Activated CD4-positive, alpha-beta memory T cell treated with anti-CD3 and anti-CD28 coated beads, Interleukin-2, amount 10 ng/mL, durations not matched to agents 7 days and 5 days (primary cell): ENCODE measurements at regions not wholly inside any gene's neighbourhood (a gene's known extent, or its start where the extent isn't known, plus 50 kb on each side); places are given as distances from the start of the nearest gene placed in this dataset.
"Not testable (repeated sequence)": the region's sequence is repeated elsewhere in the genome, so short reads cannot be mapped to it uniquely, and the experiment has no call there.

Source experiments
- CTCF ChIA-PET: fragments of 350-600 bp; sonication (Branson Sonifier 250); formaldehyde crosslinking; loops from one replicate; lab custom pipeline; 2021; ENCODE audit warnings: antibody characterized with exemption, inconsistent platforms; lab: Charles Lee
- POLR2A ChIA-PET: fragments of 350-600 bp; sonication (Branson Sonifier 250); formaldehyde crosslinking; loops from one replicate; lab custom pipeline; 2021; ENCODE audit warnings: antibody characterized with exemption; lab: Charles Lee
- DNase-seq: peaks from one replicate; pipeline ENCODE4 v3.0.0-alpha.2; 2020
- H3K27ac Mint-ChIP-seq: one replicate; pipeline ENCODE4 v1.8.0; 2021; ENCODE audit warnings: mild to moderate bottlenecking, mixed read lengths
- H3K27me3 Mint-ChIP-seq: one replicate; pipeline ENCODE4 v1.8.0; 2021; ENCODE audit warnings: mixed read lengths
- H3K36me3 Mint-ChIP-seq: one replicate; pipeline ENCODE4 v1.8.0; 2021; ENCODE audit warnings: low read depth, mixed read lengths
- H3K4me1 Mint-ChIP-seq: one replicate; pipeline ENCODE4 v1.8.0; 2021; ENCODE audit warnings: mixed read lengths
- H3K4me3 Mint-ChIP-seq: one replicate; pipeline ENCODE4 v1.8.0; 2021; ENCODE audit warnings: mild to moderate bottlenecking, mixed read lengths
- H3K9me3 Mint-ChIP-seq: one replicate; pipeline ENCODE4 v1.8.0; 2021; ENCODE audit warnings: mixed read lengths

DNA sequence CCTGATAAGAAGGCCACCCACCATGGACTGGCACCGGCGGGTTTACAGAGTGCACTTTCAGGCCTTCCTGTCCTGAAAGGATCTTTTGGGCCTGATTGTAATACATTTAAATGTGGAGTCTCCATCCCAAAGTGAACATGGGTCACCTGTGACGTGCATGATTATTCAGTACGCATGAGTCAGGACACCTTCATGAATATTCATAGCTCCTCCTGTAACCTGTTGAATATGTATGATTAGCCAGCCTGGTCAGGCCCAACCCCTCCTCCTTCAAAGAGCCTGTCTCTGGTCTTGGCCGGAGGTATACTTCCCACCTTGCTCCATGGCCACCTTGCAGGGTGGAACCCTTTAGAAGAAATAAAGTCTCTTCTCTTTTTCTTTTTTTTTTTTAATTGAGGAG lies 75.9 kb upstream of the NUP50 start:
- POLR2A ChIA-PET, result no interaction called here
- H3K4me1 Mint-ChIP-seq, result peaks cover 5% of the 10 kb centered on the region
- CTCF ChIA-PET, result interaction anchor here (0.6 kb wide), 1 partner anchor 120 kb away, joined by 4 read pairs; no protein-coding TSS in a partner anchor

DNA sequence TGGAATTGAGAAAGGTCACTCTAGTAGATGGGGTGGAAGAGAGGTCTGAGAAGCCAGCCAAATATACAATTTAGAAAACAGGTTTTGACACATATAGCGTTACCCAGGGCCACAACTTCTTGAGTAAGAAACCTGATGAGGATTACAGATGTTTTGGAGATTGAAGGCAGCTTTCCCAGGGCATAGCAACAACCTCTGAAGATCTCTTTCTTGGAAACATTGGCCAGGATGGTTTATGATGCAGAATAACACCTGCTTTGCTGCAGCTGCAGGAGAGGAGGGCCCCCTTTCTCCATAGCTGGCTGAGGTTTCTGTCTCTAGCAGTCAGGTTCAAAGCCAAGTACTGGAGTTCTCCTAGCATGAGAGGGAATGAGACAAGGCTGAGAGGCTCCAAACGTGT lies 75.1 kb upstream of the NUP50 start:
- no peak overlapping the region for H3K27ac Mint-ChIP-seq
- no peaks in the 10 kb centered on the region for H3K36me3 Mint-ChIP-seq
- H3K9me3 Mint-ChIP-seq, result no peaks in the 10 kb centered on the region
- no peak for DNase-seq
- peaks cover 7% of the 10 kb centered on the region for H3K27me3 Mint-ChIP-seq
- no peak overlapping the region for H3K4me3 Mint-ChIP-seq
- H3K4me1 Mint-ChIP-seq, result peaks cover 3% of the 10 kb centered on the region
- ChIA-PET POLR2A (no interaction called here), CTCF (interaction anchor here (0.6 kb wide), 1 partner anchor 121 kb away, joined by 4 read pairs; no protein-coding TSS in a partner anchor)

More for the DNA sequence above, 75.9 kb upstream of the NUP50 start:
- Mint-ChIP-seq H3K36me3 (no peaks in the 10 kb centered on the region), H3K27ac (no peak overlapping the region), H3K4me3 (no peak overlapping the region), H3K27me3 (peaks cover 7% of the 10 kb centered on the region), H3K9me3 (no peaks in the 10 kb centered on the region)
- no peak for DNase-seq

DNA sequence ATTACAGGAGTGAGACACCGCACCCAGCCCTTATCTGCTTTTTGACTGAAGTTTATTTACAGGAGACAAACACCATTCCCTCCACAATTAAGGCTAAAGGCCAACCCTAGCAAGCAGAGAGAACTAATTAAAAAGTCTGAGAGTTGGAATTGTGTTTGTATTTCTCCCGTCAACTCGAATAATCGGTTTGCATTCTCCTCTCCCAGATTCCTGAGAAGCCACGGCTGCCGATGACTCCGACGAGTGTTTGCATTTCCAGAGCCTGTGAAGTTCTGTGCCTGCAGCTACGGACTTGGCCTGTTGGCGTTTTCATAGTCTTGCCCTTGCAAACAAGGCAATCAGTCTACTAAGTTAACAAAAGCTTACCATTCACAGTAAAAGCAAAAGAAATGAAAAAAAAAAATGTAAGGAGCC lies 73.2 kb upstream of the NUP50 start:
- H3K9me3 Mint-ChIP-seq, result no peaks in the 10 kb centered on the region
- POLR2A ChIA-PET, result no interaction called here

DNA sequence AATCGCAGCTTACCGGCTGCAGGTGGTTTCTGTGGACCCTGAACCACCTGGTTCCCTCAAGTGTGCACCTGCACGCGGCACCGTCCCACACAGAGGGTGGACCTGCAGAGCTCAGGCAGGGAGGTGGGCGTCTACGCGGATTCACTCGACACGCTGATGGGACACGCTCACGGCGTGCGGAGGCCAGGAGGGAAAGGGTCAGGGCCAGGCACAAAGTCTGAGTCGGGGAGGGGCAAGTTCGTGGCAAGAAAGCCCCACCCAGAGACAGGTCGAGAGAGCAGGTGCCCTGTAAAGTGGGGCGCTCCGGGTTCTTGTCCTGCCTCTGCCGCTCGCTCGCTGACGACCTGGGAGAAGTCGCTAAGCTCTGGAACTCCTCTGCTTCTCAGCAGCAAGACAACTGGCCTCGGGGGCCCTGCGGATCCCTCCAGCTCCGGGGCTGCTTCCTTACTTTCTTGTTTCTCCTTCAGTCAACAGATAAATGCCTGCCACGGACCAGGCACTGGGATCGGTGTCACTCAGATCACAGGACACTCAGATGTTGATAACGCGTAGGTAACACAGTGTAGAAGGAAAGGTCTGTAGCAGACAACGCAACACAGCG lies 72.4 kb upstream of the NUP50 start:
- no peaks in the 10 kb centered on the region for H3K36me3 Mint-ChIP-seq
- DNase-seq, result no peak
- POLR2A ChIA-PET, result no interaction called here
- H3K4me1 Mint-ChIP-seq, result no peaks in the 10 kb centered on the region
- no peak overlapping the region for H3K27ac Mint-ChIP-seq
- CTCF ChIA-PET, result no interaction called here
- no peak overlapping the region for H3K4me3 Mint-ChIP-seq
- no peaks in the 10 kb centered on the region for H3K9me3 Mint-ChIP-seq
- H3K27me3 Mint-ChIP-seq, result peaks cover 6% of the 10 kb centered on the region

More for the DNA sequence above, 73.2 kb upstream of the NUP50 start:
- CTCF ChIA-PET, result no interaction called here
- Mint-ChIP-seq H3K36me3 (no peaks in the 10 kb centered on the region), H3K27me3 (peaks cover 3% of the 10 kb centered on the region), H3K4me1 (no peaks in the 10 kb centered on the region), H3K27ac (no peak overlapping the region), H3K4me3 (no peak overlapping the region)
- no peak for DNase-seq

DNA sequence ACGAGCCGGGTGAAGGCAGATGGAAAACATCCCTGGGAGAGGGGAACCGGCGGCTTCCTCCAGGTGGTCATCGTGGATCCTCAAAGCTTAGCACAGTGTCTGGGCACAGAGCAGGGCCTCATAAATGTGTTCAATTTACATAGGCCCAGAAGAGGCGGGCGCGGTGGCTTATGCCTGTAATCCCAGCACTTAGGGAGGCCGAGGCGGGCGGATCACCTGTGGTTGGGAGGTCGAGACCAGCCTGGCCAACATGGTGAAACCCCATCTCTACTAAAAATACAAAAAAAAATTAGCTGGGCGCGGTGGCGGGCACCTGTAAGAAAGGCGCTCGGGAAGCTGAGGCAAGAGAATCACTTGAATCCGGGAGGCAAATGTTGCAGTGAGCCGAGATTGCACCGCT lies 71.8 kb upstream of the NUP50 start:
- DNase-seq, H3K4me1 Mint-ChIP-seq, CTCF ChIA-PET: not testable (repeated sequence)

DNA sequence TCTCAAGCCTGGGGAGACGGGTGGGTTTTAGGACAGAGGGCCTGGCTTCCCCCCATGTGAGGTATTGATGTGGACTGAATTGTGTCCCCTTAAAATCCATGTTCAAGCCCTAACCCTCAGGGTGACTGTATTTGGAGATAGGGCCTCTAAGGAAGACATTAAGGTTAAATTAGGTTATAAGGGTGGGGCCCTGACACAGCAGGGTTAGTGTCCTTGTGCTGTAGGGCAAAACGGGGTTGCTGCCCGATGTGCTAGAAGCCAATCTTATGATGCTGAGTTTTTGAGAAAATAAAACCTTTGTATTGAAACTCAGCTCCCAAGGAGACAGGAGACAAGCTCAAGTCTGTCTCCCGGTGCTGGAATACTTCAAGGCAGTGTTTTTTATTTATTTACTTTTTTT lies 71.1 kb upstream of the NUP50 start:
- DNase-seq, result no peak
- ChIA-PET CTCF (no interaction called here), POLR2A (no interaction called here)
- no peak overlapping the region for H3K27ac Mint-ChIP-seq
- peaks cover 11% of the 10 kb centered on the region for H3K27me3 Mint-ChIP-seq
- no peaks in the 10 kb centered on the region for H3K9me3 Mint-ChIP-seq
- no peaks in the 10 kb centered on the region for H3K36me3 Mint-ChIP-seq
- H3K4me1 Mint-ChIP-seq, result no peaks in the 10 kb centered on the region
- no peak overlapping the region for H3K4me3 Mint-ChIP-seq

More for the DNA sequence above, 71.8 kb upstream of the NUP50 start:
- POLR2A ChIA-PET, H3K27me3 Mint-ChIP-seq, H3K27ac Mint-ChIP-seq, H3K4me3 Mint-ChIP-seq, H3K9me3 Mint-ChIP-seq, H3K36me3 Mint-ChIP-seq: not testable (repeated sequence)

DNA sequence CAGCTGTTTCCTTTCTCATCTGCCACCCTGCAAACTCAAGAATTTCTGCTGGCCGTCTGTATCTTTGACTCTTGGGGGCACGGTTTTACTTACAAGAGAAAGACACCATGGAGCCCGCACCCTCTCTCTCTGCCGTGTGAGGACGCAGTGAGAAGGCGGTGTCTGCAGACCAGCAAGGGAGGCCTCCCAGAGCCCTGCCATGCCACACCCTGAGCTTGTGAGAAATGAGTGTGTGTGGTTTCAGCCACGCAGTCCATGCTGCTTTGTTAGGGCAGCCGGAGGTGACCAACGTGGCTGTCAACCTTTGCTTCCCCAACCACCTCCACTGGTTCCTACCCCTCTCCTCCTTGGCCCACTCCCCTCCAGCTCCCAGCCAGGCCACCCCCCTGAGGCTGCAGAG lies 70.1 kb upstream of the NUP50 start:
- H3K9me3 Mint-ChIP-seq, result no peaks in the 10 kb centered on the region
- H3K27ac Mint-ChIP-seq, result no peak overlapping the region
- no peaks in the 10 kb centered on the region for H3K4me1 Mint-ChIP-seq
- ChIA-PET CTCF (no interaction called here), POLR2A (no interaction called here)
- H3K36me3 Mint-ChIP-seq, result no peaks in the 10 kb centered on the region
- H3K4me3 Mint-ChIP-seq, result no peak overlapping the region
- peaks cover 11% of the 10 kb centered on the region for H3K27me3 Mint-ChIP-seq
- DNase-seq, result no peak

DNA sequence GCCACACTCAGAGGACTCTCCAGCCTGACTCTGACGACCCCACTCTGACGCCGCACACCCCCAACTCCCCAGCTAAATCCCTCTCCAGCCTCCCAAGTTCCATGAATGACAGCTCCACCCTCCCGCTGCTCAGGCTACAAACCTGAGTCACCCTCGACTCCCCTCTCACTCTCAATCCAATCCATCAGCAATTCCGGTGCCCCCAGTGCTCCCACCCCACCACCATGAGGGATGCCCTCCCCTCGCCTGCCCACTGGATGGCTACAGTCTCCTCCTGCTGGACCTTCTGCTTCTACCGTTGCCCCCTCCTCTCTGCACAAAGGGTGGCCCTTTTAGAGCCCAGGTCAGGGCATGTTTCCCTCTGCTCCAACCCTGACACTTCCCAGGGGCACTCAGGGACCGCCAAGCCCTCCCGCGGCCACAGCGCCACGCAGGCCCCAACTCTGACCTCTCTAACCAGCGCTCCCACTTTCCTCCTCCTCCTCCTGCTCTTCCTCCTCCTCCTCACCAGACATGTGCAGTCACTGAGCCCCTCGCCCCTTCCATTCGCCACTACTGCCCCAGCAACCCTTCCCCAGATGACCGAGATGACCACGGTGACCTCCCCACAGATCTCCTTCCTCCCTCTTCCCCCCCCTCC lies 69.5 kb upstream of the NUP50 start:
- H3K9me3 Mint-ChIP-seq, result no peaks in the 10 kb centered on the region
- H3K36me3 Mint-ChIP-seq, result no peaks in the 10 kb centered on the region
- no peak for DNase-seq
- ChIA-PET CTCF (no interaction called here), POLR2A (no interaction called here)
- peaks cover 11% of the 10 kb centered on the region for H3K27me3 Mint-ChIP-seq
- H3K27ac Mint-ChIP-seq, result no peak overlapping the region
- no peak overlapping the region for H3K4me3 Mint-ChIP-seq
- H3K4me1 Mint-ChIP-seq, result no peaks in the 10 kb centered on the region

DNA sequence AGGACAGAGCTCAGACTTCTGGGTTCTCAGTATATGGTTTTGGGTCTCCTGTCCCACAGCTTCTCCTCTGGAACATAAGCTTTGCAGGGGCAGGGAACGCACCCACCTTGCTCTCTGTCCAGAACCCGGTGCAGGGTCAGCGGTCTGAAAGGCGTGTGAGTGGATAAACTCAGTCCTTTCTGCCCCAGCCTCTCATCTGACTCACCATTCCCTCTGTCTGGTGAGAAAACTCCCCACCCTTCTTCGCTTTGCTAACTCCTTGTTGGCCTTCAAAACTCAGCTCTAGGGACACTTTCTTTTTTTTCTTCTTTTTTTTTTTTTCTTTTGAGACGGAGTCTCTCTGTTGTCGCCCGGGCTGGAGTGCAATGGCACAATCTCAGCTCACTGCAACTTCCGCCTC lies 68.9 kb upstream of the NUP50 start:
- POLR2A ChIA-PET, result no interaction called here
- Mint-ChIP-seq H3K4me1 (no peaks in the 10 kb centered on the region), H3K4me3 (no peak overlapping the region), H3K9me3 (no peaks in the 10 kb centered on the region), H3K27ac (no peak overlapping the region), H3K27me3 (peaks cover 14% of the 10 kb centered on the region), H3K36me3 (no peaks in the 10 kb centered on the region)
- CTCF ChIA-PET, result no interaction called here
- DNase-seq, result no peak

DNA sequence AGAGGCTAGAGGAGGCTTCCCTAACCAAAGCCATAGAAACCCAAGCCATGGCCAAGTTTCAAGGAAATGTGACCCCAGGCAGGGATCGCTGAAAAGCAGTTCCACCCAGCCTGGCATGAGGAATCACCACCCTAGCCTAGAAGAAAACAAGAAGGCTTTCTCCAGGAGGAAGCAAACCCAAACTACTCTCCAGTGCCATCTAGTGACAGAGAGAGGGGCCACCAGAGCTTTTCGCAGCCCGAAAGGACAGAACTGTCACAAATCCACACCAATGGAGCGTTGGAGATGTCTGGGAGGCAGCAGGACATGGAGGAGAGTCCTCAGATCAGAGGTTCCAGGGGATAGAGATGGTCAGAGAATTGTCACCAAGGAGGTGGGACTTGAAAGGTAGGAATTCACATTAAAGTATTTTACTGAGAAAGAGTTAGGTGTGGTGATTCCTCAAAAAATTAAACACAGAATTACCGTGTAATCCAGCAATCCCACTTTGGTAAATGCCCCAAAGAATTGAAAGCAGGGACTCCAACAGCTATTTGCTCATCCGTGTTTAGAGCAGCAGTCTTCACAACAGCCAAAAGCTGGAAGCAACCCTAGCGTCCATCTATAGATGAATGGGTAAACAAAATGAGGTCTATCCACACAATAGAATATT lies 67.3 kb upstream of the NUP50 start:
- DNase-seq, result peak; percentile 53
- no peaks in the 10 kb centered on the region for H3K9me3 Mint-ChIP-seq
- H3K27me3 Mint-ChIP-seq, result peaks cover 13% of the 10 kb centered on the region
- no peaks in the 10 kb centered on the region for H3K36me3 Mint-ChIP-seq
- no peak overlapping the region for H3K27ac Mint-ChIP-seq
- POLR2A ChIA-PET, result no interaction called here
- no peak overlapping the region for H3K4me3 Mint-ChIP-seq
- H3K4me1 Mint-ChIP-seq, result no peaks in the 10 kb centered on the region
- CTCF ChIA-PET, result interaction anchor here (0.5 to 1.0 kb wide), 3 partner anchors 12 to 1808 kb away, joined by 3 read pairs; no protein-coding TSS in a partner anchor

DNA sequence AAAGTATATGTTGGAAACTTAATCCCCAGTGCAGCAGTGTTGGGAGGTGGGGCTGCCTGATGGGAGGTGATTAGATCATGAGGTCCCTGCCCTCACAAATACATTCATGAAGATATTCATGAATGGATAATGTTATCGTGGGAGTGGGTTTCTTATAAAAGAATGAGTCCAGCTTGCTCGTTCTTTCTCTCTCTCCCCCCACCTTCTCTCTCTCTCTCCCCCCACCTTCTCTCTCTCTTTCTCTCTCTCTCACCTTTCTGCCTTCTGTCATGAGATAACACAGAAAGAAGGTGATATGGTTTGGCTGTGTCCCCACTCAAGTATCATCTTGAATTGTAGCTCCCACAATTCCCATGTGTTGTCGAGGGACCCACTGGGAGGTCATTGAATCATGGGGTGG lies 66.7 kb upstream of the NUP50 start:
- Mint-ChIP-seq H3K27ac (no peak overlapping the region), H3K9me3 (no peaks in the 10 kb centered on the region), H3K36me3 (no peaks in the 10 kb centered on the region), H3K27me3 (peaks cover 19% of the 10 kb centered on the region), H3K4me1 (no peaks in the 10 kb centered on the region), H3K4me3 (no peak overlapping the region)
- DNase-seq, result no peak
- ChIA-PET CTCF (interaction anchor here (0.5 to 1.0 kb wide), 2 partner anchors 12 to 1807 kb away, joined by 3 read pairs; no protein-coding TSS in a partner anchor), POLR2A (interaction anchor here (0.7 kb wide), 1 partner anchor 69 kb away, joined by 3 read pairs; no protein-coding TSS in a partner anchor)

DNA sequence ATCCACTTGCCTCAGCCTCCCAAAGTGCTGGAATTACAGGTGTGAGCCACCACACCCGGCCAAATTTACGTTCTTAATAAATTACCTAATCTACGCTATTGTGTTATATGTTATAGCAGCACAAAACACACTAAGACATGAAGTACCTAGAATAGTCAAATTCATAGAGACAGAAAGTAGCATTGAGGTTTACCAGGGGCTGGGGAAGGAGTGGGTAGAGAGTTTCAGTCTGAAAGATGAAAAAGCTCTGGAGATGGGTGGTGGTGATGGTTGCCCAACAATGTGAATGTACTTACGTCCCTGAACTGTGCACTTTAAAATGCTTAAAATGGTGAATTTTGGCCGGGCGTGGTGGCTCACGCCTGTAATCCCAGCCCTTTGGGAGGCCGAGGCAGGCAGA lies 65.7 kb upstream of the NUP50 start:
- CTCF ChIA-PET, result no interaction called here
- H3K9me3 Mint-ChIP-seq, result no peaks in the 10 kb centered on the region
- H3K36me3 Mint-ChIP-seq, result no peaks in the 10 kb centered on the region
- H3K27me3 Mint-ChIP-seq, result peaks cover 19% of the 10 kb centered on the region
- POLR2A ChIA-PET, result no interaction called here
- no peaks in the 10 kb centered on the region for H3K4me1 Mint-ChIP-seq
- H3K27ac Mint-ChIP-seq, result no peak overlapping the region
- no peak overlapping the region for H3K4me3 Mint-ChIP-seq
- no peak for DNase-seq

DNA sequence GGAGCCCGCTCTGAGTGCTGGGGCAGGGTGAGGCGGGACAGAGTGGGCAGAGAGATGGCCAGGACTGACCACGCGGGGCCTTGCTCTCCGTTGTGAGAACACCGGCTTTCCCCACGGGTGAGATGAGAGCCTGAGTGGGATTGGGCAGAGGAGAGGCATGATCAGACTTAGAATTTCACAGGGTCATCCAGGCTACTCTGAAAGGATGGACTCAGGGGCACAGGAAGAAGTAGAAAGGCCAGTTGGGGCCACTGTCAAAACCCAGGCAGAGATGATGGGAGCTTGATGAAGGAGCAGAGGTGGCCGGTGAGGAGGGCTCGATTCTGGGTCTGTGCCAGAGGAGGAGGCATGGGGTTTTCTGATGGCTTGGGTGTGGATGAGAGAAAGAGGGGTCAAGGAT lies 63.8 kb upstream of the NUP50 start:
- ChIA-PET POLR2A (interaction anchor here (0.5 kb wide), 1 partner anchor 43 kb away, joined by 3 read pairs; no protein-coding TSS in a partner anchor), CTCF (interaction anchor here (0.7 kb wide), 1 partner anchor 810 kb away, joined by 3 read pairs; no protein-coding TSS in a partner anchor)
- Mint-ChIP-seq H3K27ac (no peak overlapping the region), H3K9me3 (no peaks in the 10 kb centered on the region), H3K27me3 (peaks cover 19% of the 10 kb centered on the region), H3K4me1 (no peaks in the 10 kb centered on the region), H3K36me3 (no peaks in the 10 kb centered on the region), H3K4me3 (no peak overlapping the region)
- DNase-seq, result no peak
